ENCODE measurements at regions not wholly inside any gene's neighbourhood (a gene's known extent, or its start where the extent isn't known, plus 50 kb on each side); places are given as distances from the start of the nearest gene placed in this dataset.
"Not testable (repeated sequence)": the region's sequence is repeated elsewhere in the genome, so short reads cannot be mapped to it uniquely, and the experiment has no call there.

- TF ChIP-seq CTCF, POLR2A (IDR thresholded peaks at IDR 0.05): not testable (repeated sequence)
Observed at GRCh38 chr4:74509363-74509762, 64.4 kb downstream of the AREG start.
